GM21367 (cell line): ENCODE measurements at regions not wholly inside any gene's neighbourhood (a gene's known extent, or its start where the extent isn't known, plus 50 kb on each side); places are given as distances from the start of the nearest gene placed in this dataset.
"Not testable (repeated sequence)": the region's sequence is repeated elsewhere in the genome, so short reads cannot be mapped to it uniquely, and the experiment has no call there.

Source experiments
- ATAC-seq: cut with Tn5 transposase; IDR thresholded peaks from one replicate; pipeline ENCODE4 v1.9.1; 2021; ENCODE audit not compliant: unreplicated experiment

GRCh38 chr5:18630458-18631045 lies 996.3 kb downstream of the TAF11L14 start:
- ATAC-seq: no peak

DNA sequence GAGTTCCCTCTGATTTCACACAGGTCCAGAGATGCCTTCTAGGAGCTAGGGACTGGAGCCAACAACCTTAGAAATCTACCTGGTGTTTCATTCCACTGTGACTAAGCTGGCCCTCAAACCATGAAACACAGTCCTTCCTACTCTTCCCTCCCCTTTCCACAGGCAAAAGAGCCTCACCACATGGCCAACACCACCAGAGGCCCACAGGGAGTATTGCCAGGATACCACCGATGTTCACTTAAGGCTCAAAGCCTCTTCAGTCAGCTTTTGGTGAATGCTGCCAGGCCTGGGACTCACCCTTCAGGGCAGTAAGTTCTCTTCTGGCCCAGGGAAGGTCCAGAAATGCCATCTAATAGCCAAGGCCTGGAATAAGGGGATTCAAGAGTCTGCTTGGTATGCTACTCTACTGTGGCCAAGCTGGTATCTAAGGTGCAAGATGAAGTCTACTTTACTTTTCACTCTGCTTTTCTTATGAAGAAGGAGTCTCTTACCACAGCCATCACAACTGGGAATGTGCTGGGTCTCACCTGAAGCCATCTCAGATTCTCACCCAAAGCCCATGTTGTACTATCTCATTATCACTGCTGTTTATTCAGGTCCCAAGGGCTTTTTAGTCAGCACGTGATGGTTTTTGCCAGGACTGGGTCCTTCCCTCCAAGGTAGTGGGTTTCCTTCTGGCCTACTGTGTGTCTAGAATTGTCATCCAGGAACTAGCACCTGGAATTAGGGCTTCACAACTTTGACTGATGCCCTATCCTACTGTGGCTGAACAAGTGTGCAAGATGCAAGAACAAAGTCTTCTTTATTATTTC lies 1018.4 kb downstream of the TAF11L14 start:
- no peak for ATAC-seq

DNA sequence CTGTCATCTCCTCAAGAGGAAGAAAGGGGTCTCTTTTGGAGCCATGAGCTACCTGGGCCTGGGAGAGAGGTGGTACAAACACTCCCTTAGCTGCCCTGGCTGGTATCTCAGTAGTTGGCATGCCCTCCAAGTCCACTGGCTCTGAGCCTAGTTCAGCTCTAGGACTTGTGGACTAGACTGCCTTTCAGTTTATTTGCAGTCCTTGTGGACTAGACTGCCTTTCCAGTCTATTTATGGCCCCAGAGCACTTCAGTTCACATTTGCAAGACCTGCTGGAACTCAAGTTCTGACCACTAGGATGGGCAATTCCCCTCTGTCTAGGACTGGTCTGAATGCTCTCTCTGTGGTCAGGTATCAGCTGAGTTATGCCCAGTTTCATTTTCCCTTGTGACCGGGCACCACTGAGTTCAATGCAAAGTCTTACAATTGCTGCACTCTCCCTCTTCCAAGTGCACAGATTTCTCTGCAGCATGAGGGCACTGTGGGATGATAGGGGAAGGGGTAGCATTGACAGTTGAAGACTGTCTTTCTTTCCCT lies 1019.0 kb downstream of the TAF11L14 start:
- ATAC-seq: no peak

DNA sequence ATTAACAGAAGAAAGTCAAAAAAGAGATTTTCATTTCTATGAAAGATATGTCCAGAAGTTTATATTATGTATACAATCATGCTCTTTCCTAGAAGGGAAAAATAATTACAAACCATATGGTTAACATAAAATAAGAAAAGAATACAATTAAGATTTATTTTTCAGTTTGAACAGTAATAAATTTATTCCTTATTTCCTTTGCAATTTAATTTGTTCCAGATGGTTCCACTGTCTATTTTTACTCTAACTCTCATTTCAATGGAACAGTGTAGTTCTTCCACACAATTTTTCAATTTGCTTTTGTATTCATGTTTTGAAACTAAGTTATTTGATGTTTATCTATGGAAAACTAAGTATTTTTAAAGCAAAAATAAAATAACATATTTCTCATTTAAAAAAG lies 1026.3 kb downstream of the TAF11L14 start:
- no peak for ATAC-seq

- ATAC-seq: no peak
Measured at GRCh38 chr5:18662231-18662630, 1028.0 kb downstream of the TAF11L14 start.

DNA sequence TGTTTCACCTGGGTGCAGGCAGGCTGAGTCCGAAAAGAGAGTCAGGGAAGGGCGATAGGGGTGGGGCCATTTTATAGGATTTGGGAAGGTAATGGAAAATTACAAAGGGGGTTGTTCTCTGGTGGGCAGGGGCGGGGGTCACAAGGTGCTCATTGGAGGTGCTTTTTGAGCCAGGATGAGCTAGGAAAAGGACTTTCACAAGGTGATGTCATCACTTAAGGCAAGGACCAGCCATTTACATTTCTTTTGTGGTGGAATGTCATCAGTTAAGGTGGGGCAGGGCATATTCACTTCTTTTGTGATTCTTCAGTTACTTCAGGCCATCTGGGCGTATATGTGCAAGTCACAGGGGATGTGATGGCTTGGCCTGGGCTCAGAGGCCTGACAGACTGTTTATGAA lies 1040.0 kb downstream of the TAF11L14 start:
- not testable (repeated sequence) for ATAC-seq

- no peak for ATAC-seq
Measured at GRCh38 chr5:18675041-18675440, 1040.8 kb downstream of the TAF11L14 start.

DNA sequence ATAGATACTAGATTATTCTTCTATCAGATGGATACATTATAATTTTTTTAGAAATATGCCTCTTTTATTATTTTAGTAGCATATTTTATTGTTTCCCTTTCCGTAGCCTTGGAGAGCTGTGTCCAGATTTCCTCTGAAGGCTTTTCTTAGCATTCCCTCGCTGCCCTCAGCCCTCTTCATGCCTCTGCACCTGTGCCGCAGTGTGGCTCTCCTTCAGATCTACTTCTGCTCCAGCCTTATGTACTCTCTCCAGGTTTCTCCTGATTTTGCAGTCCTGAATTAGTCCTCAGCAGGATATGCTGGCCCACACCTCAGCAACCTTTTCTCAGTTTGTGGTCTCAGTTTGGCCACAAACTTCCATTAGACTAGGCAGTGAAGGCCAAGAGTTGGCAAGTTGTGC lies 1052.0 kb downstream of the TAF11L14 start:
- ATAC-seq: no peak

DNA sequence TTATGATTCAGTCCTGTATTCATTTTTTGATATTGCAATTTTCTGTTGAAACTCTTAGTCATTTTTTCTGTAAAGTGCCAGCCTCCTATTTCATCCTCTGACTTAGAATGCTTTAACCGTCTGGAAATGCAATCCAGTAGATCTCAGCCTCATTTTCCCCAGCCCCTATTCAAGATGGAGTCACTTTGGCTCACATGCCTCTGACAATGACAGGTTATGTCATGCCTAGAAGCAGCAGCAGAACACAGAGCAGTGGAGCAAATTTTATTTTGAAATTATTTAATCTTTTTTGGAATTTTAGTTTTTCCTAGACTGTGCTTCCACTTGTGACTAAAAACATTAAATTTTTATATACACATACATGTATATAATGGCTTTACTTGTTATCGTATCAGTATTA lies 1053.2 kb downstream of the TAF11L14 start:
- no peak for ATAC-seq

DNA sequence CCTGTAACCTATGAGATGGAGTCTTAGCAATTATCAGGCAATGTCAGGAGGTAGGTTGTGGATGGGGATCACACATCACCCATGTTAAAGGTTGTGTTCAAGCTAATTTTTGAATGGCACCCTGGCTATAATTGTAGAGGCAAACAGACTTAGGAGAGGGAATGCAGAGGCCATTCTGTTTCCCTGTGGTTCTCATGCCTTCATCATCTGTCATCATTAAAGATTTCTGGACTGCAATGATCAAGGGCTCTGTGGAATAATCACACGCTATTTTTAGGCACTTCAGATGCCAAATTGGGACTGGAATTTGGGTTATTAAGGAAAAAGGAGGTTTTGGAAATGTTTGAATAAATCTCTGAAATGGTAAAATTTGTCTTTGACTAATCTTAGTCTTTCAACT lies 1065.4 kb downstream of the TAF11L14 start:
- ATAC-seq: no peak

GRCh38 chr5:18702821-18703220 lies 1068.6 kb downstream of the TAF11L14 start:
- ATAC-seq: no peak

GRCh38 chr5:18712936-18713485 lies 1078.8 kb downstream of the TAF11L14 start:
- no peak for ATAC-seq

GRCh38 chr5:18720002-18720401 lies 1085.7 kb downstream of the TAF11L14 start:
- no peak for ATAC-seq

GRCh38 chr5:18732556-18733479 lies 1098.6 kb downstream of the TAF11L14 start:
- no peak for ATAC-seq

GRCh38 chr5:18736051-18736398 lies 1101.8 kb downstream of the TAF11L14 start:
- no peak for ATAC-seq

- not testable (repeated sequence) for ATAC-seq
Measured at GRCh38 chr5:18736736-18737135, 1102.5 kb downstream of the TAF11L14 start.

DNA sequence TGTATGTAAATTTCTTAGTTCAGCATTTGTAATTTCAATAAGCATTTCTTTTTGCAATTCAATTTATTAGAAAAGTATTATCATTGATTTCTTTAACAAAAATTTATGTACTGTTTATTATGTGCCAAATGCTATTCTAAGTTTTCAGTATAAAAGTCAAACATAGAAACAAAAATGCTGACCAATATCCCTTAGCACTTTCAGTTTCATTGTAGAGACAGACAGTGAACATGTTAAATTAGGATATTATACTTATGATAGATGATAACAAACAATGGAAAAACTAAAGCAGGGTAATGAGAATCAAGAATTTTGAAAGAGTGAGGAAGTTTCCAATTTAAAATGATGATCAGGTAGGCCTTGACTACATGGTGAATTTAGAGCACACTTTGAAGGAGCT lies 1106.0 kb downstream of the TAF11L14 start:
- ATAC-seq: no peak

DNA sequence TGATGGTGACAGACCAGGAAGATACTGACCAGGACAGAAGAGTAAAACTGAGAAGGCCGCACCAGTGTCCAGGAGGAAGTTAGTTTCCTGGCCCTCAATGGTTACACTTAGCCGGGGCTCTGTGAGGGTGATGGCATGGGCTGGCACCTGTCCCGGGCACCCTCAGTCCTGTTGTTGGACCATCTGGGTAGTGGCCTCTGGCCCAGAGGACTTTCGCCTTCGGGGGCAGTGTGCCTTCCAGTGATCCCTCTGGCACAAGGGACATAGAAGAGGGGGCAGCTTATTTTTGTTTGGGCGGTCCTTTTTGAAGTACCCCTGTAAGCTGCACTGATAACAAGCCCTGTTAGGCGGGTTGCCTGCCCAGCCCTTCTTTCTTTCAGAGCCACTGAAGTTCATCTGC lies 1108.6 kb downstream of the TAF11L14 start:
- no peak for ATAC-seq

DNA sequence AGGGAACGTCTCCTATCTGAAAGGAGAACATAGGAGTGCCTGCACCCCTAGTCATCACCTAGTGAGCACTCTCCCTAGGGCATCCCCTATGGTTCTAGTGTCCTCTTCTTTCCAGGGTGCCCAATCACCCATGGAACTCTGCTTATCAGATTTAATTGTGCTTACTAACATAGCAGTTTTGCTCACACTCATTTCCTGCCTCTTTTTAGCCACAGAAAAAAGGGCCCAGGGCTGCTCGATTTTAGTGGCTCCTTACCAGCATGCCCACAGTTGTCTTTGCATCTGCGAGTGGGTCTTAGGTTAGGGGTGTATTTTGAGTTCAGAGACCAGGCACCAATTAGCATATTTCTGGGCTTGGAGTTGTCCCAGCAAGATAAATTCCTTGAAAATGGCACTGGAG lies 1110.2 kb downstream of the TAF11L14 start:
- ATAC-seq: no peak

DNA sequence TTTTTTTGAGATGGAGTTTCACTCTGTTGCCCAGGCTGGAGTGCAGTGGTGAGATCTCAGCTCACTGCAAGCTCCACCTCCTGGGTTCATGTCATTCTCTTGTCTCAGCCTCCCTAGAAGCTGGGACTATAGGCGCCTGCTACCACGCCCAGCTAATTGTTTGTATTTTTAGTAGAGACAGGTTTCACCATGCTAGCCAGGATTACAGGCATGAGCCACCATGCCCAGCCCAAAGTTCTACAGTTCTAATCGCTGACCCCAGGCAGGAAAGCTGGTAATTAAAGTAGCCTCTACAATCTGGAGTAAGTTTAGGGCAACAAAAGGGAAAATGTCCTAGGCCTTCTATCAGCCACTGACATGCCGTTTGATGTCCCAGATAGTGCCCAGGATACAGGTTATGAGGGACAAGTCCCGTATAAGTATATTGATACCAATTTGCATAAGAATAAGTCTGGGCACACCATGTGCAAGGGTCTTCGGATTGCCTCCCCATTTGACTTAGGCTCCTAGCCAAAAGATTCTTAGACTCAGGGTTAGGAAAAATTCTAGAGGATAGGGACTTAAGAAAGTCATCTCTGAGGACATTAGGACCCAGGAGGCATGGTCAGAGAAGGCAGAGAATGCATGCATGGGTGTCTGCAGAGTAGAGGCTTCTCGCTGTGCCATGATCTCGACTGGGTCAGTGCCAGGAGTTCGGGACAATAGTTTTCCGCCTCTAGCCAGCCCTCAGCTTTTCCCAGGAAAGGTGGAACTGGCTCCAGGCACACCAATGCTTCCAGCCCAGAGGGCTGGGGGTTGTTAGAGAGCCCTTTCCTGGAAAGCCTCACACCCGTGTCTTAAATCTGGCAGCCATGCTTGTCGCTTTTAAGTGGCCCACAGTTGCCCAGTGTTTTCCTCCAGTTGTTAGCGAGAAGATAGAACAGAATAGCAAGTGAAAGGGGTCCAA lies 1111.1 kb downstream of the TAF11L14 start:
- peak; percentile 43 for ATAC-seq
